ENCODE measurements at regions not wholly inside any gene's neighbourhood (a gene's known extent, or its start where the extent isn't known, plus 50 kb on each side); places are given as distances from the start of the nearest gene placed in this dataset.

GRCh38 chr2:12855508-12855907 is 138.8 kb downstream of the TRIB2 start:
- intact Hi-C loops (cut with DNase I; ENCODE audit: low total_unique reads), result no loop called here
- Histone ChIP-seq H3K9me3 (no peaks in the 10 kb centered on the region), H3K27me3 (no peaks in the 10 kb centered on the region), H3K36me3 (ENCODE audit: low read depth, missing control alignments) (no peaks in the 10 kb centered on the region), H3K27ac (no peak overlapping the region), H3K4me1 (peaks cover 3% of the 10 kb centered on the region), H3K4me3 (no peak overlapping the region)
- no peak for DNase-seq
- TF ChIP-seq CTCF (IDR thresholded peaks at IDR 0.05) (no peak), POLR2A (IDR thresholded peaks at IDR 0.05) (no peak)

GRCh38 chr2:12856934-12857601 is 140.3 kb downstream of the TRIB2 start:
- Histone ChIP-seq H3K4me1 (peaks cover 13% of the 10 kb centered on the region), H3K27ac (no peak overlapping the region), H3K9me3 (no peaks in the 10 kb centered on the region), H3K36me3 (ENCODE audit: low read depth, missing control alignments) (no peaks in the 10 kb centered on the region), H3K27me3 (no peaks in the 10 kb centered on the region), H3K4me3 (no peak overlapping the region)
- intact Hi-C loops (cut with DNase I; ENCODE audit: low total_unique reads), result no loop called here
- DNase-seq, result no peak
- TF ChIP-seq CTCF (IDR thresholded peaks at IDR 0.05), result no peak
- no peak for TF ChIP-seq POLR2A (IDR thresholded peaks at IDR 0.05)
- 72 to 80% methylated on average over 3 of the region's 3 CpGs for WGBS, 2 donors

GRCh38 chr2:12857891-12858290 is 141.2 kb downstream of the TRIB2 start:
- no peak overlapping the region for H3K4me3 ChIP-seq

GRCh38 chr2:12858786-12859185 is 142.1 kb downstream of the TRIB2 start:
- no peaks in the 10 kb centered on the region for H3K36me3 ChIP-seq (ENCODE audit: low read depth, missing control alignments)
- no peak overlapping the region for H3K27ac ChIP-seq
- H3K4me1 ChIP-seq, result peaks cover 13% of the 10 kb centered on the region
- no peak for TF ChIP-seq CTCF (IDR thresholded peaks at IDR 0.05)
- no peak overlapping the region for H3K4me3 ChIP-seq
- no peaks in the 10 kb centered on the region for H3K9me3 ChIP-seq
- H3K27me3 ChIP-seq, result no peaks in the 10 kb centered on the region
- no peak for DNase-seq
- intact Hi-C loops (cut with DNase I; ENCODE audit: low total_unique reads), result no loop called here

More at GRCh38 chr2:12857891-12858290, 141.2 kb downstream of the TRIB2 start:
- 89 to 94% methylated on average over 1 of the region's 1 CpG for WGBS, 2 donors
- no peaks in the 10 kb centered on the region for H3K36me3 ChIP-seq (ENCODE audit: low read depth, missing control alignments)
- intact Hi-C loops (cut with DNase I; ENCODE audit: low total_unique reads), result no loop called here
- peaks cover 13% of the 10 kb centered on the region for H3K4me1 ChIP-seq
- H3K9me3 ChIP-seq, result no peaks in the 10 kb centered on the region
- H3K27ac ChIP-seq, result no peak overlapping the region
- no peak for TF ChIP-seq POLR2A (IDR thresholded peaks at IDR 0.05)
- no peak for TF ChIP-seq CTCF (IDR thresholded peaks at IDR 0.05)
- no peaks in the 10 kb centered on the region for H3K27me3 ChIP-seq
- no peak for DNase-seq

GRCh38 chr2:12861344-12861930 is 144.7 kb downstream of the TRIB2 start:
- Histone ChIP-seq H3K4me1 (peaks cover 13% of the 10 kb centered on the region), H3K36me3 (ENCODE audit: low read depth, missing control alignments) (no peaks in the 10 kb centered on the region), H3K27ac (peak overlapping the region in 1 of 2 donors; percentile 7), H3K9me3 (no peaks in the 10 kb centered on the region), H3K4me3 (no peak overlapping the region), H3K27me3 (no peaks in the 10 kb centered on the region)
- intact Hi-C loops (cut with DNase I; ENCODE audit: low total_unique reads), result no loop called here
- TF ChIP-seq CTCF (IDR thresholded peaks at IDR 0.05), result no peak
- no peak for TF ChIP-seq POLR2A (IDR thresholded peaks at IDR 0.05)
- 53 to 56% methylated on average over 2 of the region's 2 CpGs for WGBS, 2 donors
- no peak for DNase-seq

All from testis (tissue), 2 donors.